AG08396 (cell line): ENCODE measurements at regions not wholly inside any gene's neighbourhood (a gene's known extent, or its start where the extent isn't known, plus 50 kb on each side); places are given as distances from the start of the nearest gene placed in this dataset.
"Not testable (repeated sequence)": the region's sequence is repeated elsewhere in the genome, so short reads cannot be mapped to it uniquely, and the experiment has no call there.

Experiments used
- DNase-seq: peaks from one replicate; pipeline ENCODE4 v3.0.0; 2012; ENCODE audit warnings: low spot score, mixed read lengths

GRCh38 chrX:128616933-128617332 lies 564.7 kb upstream of the ACTRT1 start:
- DNase-seq = no peak

DNA sequence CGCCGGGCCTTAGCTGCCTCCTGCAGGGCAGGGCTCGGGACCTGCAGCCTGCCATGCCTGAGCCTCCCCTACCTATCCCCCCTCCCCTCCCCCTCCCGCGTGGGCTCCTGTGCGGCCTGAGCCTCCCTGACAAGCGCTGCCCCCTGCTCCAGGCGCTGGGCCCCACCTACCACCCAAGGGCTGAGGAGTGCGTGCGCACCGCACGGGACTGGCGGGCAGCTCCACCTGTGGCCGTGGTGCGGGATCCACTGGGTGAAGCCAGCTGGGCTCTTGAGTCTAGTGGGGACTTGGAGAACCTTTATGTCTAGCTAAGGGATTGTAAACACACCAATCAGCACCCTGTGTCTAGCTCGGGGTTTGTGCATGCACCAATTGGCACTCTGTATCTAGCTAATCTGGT lies 554.6 kb upstream of the ACTRT1 start:
- DNase-seq = not testable (repeated sequence)

DNA sequence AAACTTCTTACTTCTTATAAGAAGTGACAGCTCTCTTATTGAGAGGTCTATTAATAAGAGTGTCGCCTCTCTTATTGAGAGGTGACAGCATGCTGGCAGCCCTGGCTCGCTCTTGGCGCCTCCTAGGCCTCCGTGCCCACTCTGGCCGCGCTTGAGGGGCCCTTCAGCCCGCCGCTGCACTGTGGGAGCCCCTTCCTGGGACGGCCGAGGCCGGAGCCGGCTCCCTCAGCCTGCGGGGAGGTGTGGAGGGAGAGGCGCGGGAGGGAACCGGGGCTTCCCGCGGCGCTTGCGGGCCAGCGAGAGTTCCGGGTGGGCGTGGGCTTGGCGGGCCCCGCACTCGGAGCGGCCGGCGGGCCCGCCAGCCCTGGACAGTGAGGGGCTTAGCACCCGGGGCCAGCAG lies 554.2 kb upstream of the ACTRT1 start:
- not testable (repeated sequence) for DNase-seq

GRCh38 chrX:128601706-128602105 lies 549.5 kb upstream of the ACTRT1 start:
- DNase-seq = no peak

- DNase-seq = no peak
Observed at GRCh38 chrX:128599632-128600031, 547.4 kb upstream of the ACTRT1 start.

DNA sequence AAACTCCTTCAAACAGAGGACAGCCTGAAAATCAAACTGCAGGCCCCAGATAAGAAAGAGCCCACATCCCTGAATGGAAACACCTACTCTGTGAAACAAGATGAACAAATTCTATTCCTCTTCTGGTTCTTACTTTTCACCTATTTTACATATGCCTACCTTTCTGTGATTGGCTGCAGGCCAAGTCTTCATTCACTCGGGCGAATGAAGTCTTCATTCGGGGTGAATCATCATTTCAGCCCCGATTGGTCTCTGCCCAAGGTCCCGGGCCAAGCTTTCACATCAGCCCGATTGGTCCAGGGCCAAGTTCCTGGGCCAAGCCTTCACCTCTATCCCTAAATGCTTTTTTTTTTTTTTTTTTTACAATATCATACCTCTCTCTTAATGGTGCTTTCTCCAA lies 529.8 kb upstream of the ACTRT1 start:
- no peak for DNase-seq

- no peak for DNase-seq
Observed at GRCh38 chrX:128581615-128582014, 529.4 kb upstream of the ACTRT1 start.

DNA sequence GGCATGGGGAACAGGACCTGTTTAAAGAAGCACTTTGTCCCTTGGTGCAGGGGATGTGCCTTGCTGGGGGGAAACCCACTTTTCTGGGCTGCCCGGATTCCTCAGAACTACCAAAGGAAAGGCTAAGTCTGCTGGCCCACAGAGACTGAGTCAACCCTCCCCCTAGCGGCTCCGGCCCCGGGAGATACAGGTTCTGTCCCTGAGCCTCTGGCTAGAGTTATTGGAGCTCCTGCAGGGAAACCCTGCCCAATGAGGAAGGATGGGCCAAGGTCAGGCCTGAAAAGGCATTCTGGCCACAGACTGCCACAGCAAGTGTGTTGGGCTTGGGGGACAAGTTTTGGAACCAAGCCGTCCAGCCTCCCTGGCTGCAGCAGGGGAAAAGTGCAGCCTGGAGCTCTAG lies 490.9 kb upstream of the ACTRT1 start:
- no peak for DNase-seq

DNA sequence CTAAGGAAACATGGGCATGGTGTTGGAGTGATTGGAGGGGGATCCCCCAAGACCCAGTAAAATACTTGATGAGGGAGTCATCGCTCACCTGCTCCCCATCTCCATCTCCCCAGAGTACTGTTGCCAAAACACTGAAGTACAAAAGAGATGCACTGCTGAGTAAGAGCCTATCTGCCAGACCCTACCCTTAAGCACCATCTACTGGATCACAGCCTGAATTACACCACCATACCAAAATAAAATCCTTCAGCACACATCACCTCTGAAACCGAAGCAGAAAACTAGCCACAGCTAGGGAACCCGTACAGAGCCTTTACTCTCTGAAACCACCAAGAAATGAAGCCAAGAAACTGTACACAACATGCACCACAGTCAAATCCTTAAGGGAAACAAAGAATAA lies 466.3 kb upstream of the ACTRT1 start:
- no peak for DNase-seq

- DNase-seq = no peak
Observed at GRCh38 chrX:128517691-128518090, 465.5 kb upstream of the ACTRT1 start.

DNA sequence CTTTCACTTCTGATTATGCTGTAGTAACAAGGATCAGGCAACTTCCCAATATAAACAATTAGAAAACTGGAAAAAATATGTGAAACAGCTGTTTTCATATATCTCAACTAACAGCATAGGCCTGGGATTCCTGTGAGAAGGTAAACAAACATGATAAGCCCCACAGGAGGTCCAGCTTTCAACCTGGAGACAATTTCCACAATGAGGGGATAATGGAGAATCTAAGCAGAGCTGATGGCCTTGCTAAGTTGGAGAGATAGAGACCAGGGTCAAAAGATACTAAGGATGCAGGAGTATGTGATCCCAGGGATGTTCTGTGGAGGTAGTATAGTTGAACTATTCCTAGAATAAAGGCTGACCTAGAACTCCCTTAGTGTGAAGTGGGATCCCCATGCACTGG lies 452.3 kb upstream of the ACTRT1 start:
- DNase-seq = no peak

DNA sequence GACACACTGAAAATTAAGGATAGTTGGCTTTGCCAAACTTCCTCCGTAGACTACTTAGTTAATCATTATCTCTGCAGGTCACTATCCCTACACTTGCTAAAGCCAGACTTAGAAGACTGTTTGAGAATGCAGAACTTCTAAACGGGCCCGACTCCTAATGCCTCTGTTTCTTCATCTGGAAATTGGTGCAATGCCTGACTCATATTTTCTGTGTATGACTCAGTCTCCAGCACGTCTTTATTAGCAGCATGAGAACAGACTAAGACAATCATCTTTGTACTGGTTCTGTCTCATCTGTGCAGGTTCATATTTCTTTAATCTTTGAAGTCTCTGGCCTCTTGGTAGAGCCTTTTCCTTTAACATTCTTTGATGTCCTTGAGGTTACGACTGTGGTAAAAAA lies 411.9 kb upstream of the ACTRT1 start:
- DNase-seq = no peak

GRCh38 chrX:128460835-128461234 lies 408.6 kb upstream of the ACTRT1 start:
- DNase-seq = no peak

- no peak for DNase-seq
Observed at GRCh38 chrX:128458888-128459287, 406.7 kb upstream of the ACTRT1 start.

GRCh38 chrX:128457674-128458073 lies 405.5 kb upstream of the ACTRT1 start:
- no peak for DNase-seq

DNA sequence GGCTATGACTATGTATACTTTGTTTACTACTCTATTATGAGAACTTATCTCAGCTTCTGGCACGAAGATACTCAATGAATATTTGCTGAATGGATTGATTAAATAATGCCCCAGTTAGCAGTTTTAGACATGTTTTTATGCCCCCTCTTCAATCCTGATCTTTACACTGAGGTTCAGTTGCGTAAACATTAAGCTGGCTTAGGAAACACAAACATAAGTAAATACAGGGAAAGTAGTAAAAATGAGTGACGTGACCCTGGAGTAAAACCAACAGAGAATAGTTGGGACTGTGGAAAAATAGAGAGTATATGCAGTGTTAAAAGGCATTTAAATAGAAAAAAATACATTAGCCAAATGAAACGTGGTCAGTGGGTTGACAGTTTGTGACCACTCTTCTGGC lies 387.0 kb upstream of the ACTRT1 start:
- no peak for DNase-seq

GRCh38 chrX:128438082-128438481 lies 385.9 kb upstream of the ACTRT1 start:
- no peak for DNase-seq

- no peak for DNase-seq
Observed at GRCh38 chrX:128436397-128437103, 384.3 kb upstream of the ACTRT1 start.

GRCh38 chrX:128425546-128425945 lies 373.3 kb upstream of the ACTRT1 start:
- no peak for DNase-seq

- DNase-seq = no peak
Observed at GRCh38 chrX:128408842-128409241, 356.6 kb upstream of the ACTRT1 start.

GRCh38 chrX:128396601-128397000 lies 344.4 kb upstream of the ACTRT1 start:
- no peak for DNase-seq

DNA sequence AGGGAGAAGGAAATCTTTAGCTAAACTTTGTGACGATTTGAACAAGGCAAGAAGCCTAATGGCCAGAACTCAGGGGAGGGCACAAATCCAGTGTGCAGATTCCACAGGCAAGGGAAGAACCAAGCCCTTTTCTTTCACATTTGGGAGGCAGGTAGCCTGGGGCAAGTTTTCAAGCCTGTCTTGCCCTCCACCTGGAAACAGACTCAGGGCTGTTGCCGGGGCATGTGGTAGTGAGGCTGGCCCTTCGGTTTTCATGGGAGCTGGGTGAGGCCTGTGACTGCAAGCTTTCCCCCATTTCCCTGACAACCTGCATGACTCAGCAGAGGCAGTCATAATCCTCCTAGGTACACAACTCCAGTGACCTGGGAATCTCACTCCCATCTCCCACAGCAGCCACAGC lies 331.6 kb upstream of the ACTRT1 start:
- DNase-seq = not testable (repeated sequence)

DNA sequence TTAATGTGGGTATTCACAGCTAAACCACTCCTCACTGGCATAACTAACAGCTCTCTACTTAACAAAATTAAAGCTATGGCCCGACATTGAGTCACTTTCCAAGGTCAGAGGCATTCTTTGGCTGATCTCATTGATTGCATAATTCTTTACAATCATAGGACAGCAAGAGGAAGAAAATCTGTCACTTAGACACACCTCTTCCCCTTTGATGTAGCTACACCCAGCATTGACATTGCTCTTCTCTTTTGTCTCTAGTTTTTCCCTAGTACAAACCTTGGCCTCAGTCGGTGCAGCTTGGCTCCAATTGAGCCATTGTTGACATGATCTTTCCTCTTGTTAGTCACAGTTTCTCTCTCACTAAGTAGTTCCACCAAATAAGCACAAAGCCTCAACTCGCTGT lies 313.3 kb upstream of the ACTRT1 start:
- no peak for DNase-seq

DNA sequence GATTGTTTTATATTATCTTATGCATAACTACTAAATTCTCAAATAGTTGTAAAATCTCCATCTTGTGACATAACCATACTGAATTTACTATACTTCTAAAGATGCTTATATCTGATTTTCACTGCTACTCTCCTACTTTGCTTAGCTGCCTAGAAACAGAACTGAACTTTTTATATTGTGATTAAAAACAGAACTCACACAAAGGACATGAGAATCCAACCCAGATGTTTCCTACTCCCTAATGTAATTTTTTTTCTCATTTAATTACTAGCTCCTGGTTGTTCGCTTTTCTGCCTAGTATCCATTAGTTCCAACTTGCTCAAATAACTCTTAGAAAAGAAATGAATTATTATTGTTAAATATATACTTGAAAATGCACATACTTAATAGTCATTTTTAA lies 283.5 kb upstream of the ACTRT1 start:
- DNase-seq = no peak

DNA sequence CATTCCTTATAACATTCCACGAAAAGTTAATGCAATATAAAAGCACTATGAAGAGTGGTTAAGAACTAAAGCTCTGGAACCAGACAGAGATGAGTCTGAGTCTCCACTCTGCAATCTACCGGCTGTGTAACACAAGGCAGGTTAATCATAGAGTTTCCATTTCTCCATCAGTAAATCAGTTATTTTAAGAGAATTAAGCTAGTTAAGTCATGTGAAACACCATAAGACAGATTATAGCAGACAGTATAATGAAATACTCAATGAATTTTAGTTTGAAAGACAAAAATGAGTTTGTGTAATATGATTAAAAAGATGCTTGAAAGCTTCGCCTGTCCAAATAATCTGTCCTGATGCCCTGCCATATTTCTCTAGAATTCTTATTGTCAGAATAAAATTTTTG lies 282.6 kb upstream of the ACTRT1 start:
- no peak for DNase-seq
